Tibial artery (tissue), 4 donors: ENCODE measurements at regions not wholly inside any gene's neighbourhood (a gene's known extent, or its start where the extent isn't known, plus 50 kb on each side); places are given as distances from the start of the nearest gene placed in this dataset.

Experiments
- DNase-seq, 2 donors: peaks; one replicate each; pipeline ENCODE4 v3.0.0-alpha.2; 2019
- H3K27ac ChIP-seq, 2 donors: fragments of 200-600 bp; sonication (generic) in 1 of 2; 1 replicate in 1 of 2; 2 replicates in 1 of 2; pipeline ENCODE4 v1.5.1; 2018 to 2019; ENCODE audit warnings: mild to moderate bottlenecking in 1 of 2
- H3K27me3 ChIP-seq, 2 donors: fragments of 200-600 bp; sonication (generic) in 1 of 2; one replicate each; pipeline versions ENCODE4 v1.5.1 to v1.6.0; 2016 to 2019
- H3K36me3 ChIP-seq, 3 donors: fragments of 200-600 bp; sonication (generic) in 2 of 3; one replicate each; pipeline ENCODE4 v1.5.1; 2016 to 2019; ENCODE audit warnings: mild to moderate bottlenecking in 2 of 3
- H3K4me1 ChIP-seq, 4 donors: fragments of 200-600 bp; sonication (generic) in 2 of 4; 1 replicate in 3 of 4; 2 replicates in 1 of 4; pipeline ENCODE4 v1.5.1; 2016 to 2019
- H3K4me3 ChIP-seq, 2 donors: fragments of 200-600 bp; sonication (generic) in 1 of 2; 1 replicate in 1 of 2; 2 replicates in 1 of 2; pipeline ENCODE4 v1.5.1; 2018 to 2019; ENCODE audit warnings: mild to moderate bottlenecking in 2 of 2
- H3K9me3 ChIP-seq, 3 donors: fragments of 200-600 bp; sonication (generic) in 1 of 3; one replicate each; pipeline ENCODE4 v1.5.1; 2016 to 2019
- intact Hi-C: fragments of 100-400 bp; cut with DNase I; formaldehyde crosslinking; loops from one replicate; pipeline ENCODE4 v1.15.0; 2023; ENCODE audit warnings: low total_unique reads
- TF ChIP-seq, protein P1 (sequence below), 2 experiments: fragments of 200-600 bp in 1 of 2; fragments of 450-650 bp in 1 of 2; IDR thresholded peaks; one replicate each; pipeline ENCODE4 v1.5.1; 2017 to 2019; ENCODE audit warnings: antibody characterized with exemption in 2 of 2, mild to moderate bottlenecking in 1 of 2, moderate library complexity in 1 of 2

DNA sequence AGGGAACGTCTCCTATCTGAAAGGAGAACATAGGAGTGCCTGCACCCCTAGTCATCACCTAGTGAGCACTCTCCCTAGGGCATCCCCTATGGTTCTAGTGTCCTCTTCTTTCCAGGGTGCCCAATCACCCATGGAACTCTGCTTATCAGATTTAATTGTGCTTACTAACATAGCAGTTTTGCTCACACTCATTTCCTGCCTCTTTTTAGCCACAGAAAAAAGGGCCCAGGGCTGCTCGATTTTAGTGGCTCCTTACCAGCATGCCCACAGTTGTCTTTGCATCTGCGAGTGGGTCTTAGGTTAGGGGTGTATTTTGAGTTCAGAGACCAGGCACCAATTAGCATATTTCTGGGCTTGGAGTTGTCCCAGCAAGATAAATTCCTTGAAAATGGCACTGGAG, 1110.2 kb downstream of the TAF11L14 start:
- H3K36me3 ChIP-seq, result no peaks in the 10 kb centered on the region
- intact Hi-C loops, result no loop called here
- no peak overlapping the region for H3K27ac ChIP-seq
- H3K4me1 ChIP-seq, result no peaks in the 10 kb centered on the region
- TF ChIP-seq, protein P1, sequence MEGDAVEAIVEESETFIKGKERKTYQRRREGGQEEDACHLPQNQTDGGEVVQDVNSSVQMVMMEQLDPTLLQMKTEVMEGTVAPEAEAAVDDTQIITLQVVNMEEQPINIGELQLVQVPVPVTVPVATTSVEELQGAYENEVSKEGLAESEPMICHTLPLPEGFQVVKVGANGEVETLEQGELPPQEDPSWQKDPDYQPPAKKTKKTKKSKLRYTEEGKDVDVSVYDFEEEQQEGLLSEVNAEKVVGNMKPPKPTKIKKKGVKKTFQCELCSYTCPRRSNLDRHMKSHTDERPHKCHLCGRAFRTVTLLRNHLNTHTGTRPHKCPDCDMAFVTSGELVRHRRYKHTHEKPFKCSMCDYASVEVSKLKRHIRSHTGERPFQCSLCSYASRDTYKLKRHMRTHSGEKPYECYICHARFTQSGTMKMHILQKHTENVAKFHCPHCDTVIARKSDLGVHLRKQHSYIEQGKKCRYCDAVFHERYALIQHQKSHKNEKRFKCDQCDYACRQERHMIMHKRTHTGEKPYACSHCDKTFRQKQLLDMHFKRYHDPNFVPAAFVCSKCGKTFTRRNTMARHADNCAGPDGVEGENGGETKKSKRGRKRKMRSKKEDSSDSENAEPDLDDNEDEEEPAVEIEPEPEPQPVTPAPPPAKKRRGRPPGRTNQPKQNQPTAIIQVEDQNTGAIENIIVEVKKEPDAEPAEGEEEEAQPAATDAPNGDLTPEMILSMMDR (IDR thresholded peaks at IDR 0.05), result no peak
- DNase-seq, result no peak
- H3K9me3 ChIP-seq, result no peaks in the 10 kb centered on the region
- H3K27me3 ChIP-seq, result no peaks in the 10 kb centered on the region
- no peak overlapping the region for H3K4me3 ChIP-seq

DNA sequence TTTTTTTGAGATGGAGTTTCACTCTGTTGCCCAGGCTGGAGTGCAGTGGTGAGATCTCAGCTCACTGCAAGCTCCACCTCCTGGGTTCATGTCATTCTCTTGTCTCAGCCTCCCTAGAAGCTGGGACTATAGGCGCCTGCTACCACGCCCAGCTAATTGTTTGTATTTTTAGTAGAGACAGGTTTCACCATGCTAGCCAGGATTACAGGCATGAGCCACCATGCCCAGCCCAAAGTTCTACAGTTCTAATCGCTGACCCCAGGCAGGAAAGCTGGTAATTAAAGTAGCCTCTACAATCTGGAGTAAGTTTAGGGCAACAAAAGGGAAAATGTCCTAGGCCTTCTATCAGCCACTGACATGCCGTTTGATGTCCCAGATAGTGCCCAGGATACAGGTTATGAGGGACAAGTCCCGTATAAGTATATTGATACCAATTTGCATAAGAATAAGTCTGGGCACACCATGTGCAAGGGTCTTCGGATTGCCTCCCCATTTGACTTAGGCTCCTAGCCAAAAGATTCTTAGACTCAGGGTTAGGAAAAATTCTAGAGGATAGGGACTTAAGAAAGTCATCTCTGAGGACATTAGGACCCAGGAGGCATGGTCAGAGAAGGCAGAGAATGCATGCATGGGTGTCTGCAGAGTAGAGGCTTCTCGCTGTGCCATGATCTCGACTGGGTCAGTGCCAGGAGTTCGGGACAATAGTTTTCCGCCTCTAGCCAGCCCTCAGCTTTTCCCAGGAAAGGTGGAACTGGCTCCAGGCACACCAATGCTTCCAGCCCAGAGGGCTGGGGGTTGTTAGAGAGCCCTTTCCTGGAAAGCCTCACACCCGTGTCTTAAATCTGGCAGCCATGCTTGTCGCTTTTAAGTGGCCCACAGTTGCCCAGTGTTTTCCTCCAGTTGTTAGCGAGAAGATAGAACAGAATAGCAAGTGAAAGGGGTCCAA, 1111.1 kb downstream of the TAF11L14 start:
- Histone ChIP-seq H3K4me3 (peak overlapping the region; percentile 37 to 43), H3K27me3 (no peaks in the 10 kb centered on the region), H3K27ac (no peak overlapping the region), H3K9me3 (no peaks in the 10 kb centered on the region), H3K4me1 (no peaks in the 10 kb centered on the region), H3K36me3 (no peaks in the 10 kb centered on the region)
- no peak for DNase-seq
- TF ChIP-seq, protein P1 (IDR thresholded peaks at IDR 0.05), result no peak
- intact Hi-C loops, result no loop called here

DNA sequence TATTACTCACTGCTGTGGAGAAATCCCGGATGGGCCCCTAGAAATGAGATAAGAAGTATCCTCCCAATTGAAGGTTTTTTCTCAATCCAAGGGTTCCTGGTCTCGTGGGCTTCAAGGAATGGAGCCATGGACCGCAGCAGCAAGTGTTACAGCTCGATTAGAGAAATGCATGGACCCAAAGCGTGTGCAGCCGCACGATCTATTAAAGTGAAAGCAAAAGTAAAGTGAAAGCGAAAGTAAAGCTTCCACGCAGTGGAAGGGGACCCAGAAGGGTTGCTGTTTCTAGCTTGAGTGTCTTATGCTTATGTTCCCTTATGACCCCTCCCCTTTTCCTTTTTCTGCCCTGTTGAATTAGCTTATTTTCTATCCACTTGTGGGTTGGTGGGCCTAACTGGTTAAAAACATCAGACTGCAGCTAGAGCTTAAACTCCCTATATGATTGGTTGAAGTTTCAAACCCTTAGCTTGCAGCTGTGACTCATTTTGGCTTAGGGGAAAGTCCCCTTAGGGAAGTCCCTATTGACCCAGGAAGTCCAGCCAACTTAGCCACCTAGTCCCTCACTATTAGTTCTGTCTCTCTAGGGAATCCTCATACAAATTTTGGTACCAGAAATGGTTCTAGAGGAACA, 1111.8 kb downstream of the TAF11L14 start:
- intact Hi-C loops, result no loop called here
- TF ChIP-seq, protein P1 (IDR thresholded peaks at IDR 0.05), result no peak
- Histone ChIP-seq H3K36me3 (no peaks in the 10 kb centered on the region), H3K27ac (no peak overlapping the region), H3K9me3 (no peaks in the 10 kb centered on the region), H3K4me1 (no peaks in the 10 kb centered on the region), H3K27me3 (no peaks in the 10 kb centered on the region), H3K4me3 (peak overlapping the region; percentile 37 to 43)
- DNase-seq, result no peak

- no peak for DNase-seq
- no peaks in the 10 kb centered on the region for H3K4me1 ChIP-seq
- H3K4me3 ChIP-seq, result no peak overlapping the region
- intact Hi-C loops, result no loop called here
- no peaks in the 10 kb centered on the region for H3K27me3 ChIP-seq
- no peak overlapping the region for H3K27ac ChIP-seq
- no peaks in the 10 kb centered on the region for H3K36me3 ChIP-seq
- no peaks in the 10 kb centered on the region for H3K9me3 ChIP-seq
- TF ChIP-seq, protein P1 (IDR thresholded peaks at IDR 0.05), result no peak
Observed at GRCh38 chr5:18749763-18750162, 1115.5 kb downstream of the TAF11L14 start.

DNA sequence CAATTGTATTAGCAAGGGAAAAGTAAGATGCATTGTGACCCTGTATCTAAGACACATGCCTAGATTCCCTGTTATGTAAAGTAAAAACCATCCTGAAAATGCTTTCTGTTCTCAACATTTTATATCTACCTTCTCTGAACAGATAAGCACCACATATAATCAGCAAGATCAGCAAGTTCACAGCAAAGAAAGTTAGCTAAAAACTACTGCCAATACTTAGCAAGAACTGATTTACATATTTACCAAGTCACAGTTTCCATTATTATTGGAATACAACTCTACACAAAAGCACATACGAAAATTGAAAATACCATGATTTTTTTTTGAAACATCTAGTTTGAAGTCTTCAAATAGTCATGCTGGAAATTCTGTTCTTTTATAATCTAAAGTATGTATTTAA, 1118.1 kb downstream of the TAF11L14 start:
- Histone ChIP-seq H3K27me3 (no peaks in the 10 kb centered on the region), H3K4me3 (no peak overlapping the region), H3K27ac (no peak overlapping the region), H3K36me3 (no peaks in the 10 kb centered on the region), H3K9me3 (no peaks in the 10 kb centered on the region), H3K4me1 (no peaks in the 10 kb centered on the region)
- intact Hi-C loops, result no loop called here
- TF ChIP-seq, protein P1 (IDR thresholded peaks at IDR 0.05), result no peak
- DNase-seq, result no peak
